ENCODE measurements at regions not wholly inside any gene's neighbourhood (a gene's known extent, or its start where the extent isn't known, plus 50 kb on each side); places are given as distances from the start of the nearest gene placed in this dataset.

DNA sequence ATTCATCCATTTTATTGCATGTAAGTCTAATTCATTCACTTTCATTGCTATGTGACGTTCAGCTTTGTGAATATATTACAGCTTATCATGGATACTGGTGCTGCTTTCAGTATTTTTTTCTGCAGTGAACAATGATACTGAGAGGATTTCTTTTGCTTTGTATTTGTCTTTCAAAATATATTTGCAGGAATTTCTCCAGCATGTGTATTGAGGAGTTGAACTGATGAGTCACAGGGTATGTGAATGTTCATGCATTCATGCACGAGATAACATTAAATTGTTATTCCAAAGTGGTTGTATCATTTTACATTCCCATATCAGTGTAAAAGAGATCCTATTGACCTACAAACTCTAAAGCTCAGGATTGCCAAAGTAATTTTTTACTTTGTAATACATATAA lies 283.8 kb upstream of the ARSJ start:
- CTCF ChIA-PET (ENCODE audit: partially characterized antibody) = interaction anchor here (0.7 to 1.2 kb wide), 4 partner anchors 10 to 716 kb away, joined by 3 to 5 read pairs (median 4); no protein-coding TSS in a partner anchor
- H3K4me2 ChIP-seq (ENCODE audit: insufficient read depth in 1 of 2, low read depth in 2 of 2, low read length in 2 of 2) = no peak overlapping the region

More for the DNA sequence above, 283.8 kb upstream of the ARSJ start:
- no peak overlapping the region for H2AK5ac ChIP-seq (ENCODE audit: low read depth, low read length)
- no peak overlapping the region for H3K9ac ChIP-seq (replicated peaks in 1 of 4; ENCODE audit: extremely low read depth in 1 of 4, low read depth in 3 of 4, low read length in 3 of 4)
- H4K91ac ChIP-seq (replicated peaks; ENCODE audit: insufficient read length, low read length) = no peak overlapping the region
- H3K4me1 ChIP-seq (replicated peaks in 1 of 4; ENCODE audit: control insufficient read depth in 3 of 4, insufficient read depth in 4 of 4, low read length in 3 of 4) = no peaks in the 10 kb centered on the region
- POLR2A ChIA-PET (ENCODE audit: partially characterized antibody) = no interaction called here
- H4K8ac ChIP-seq (ENCODE audit: extremely low read depth, insufficient read depth, low read length) = no peak overlapping the region
- no peak for FAIRE-seq
- H2BK15ac ChIP-seq (ENCODE audit: low read length) = no peak overlapping the region
- 92% methylated on average over 2 of the region's 2 CpGs; no CpG with 5 or more reads in 1 of the 2 experiments for WGBS, 2 experiments (ENCODE audit: extremely low coverage in 1 of 2, insufficient coverage in 1 of 2, insufficient read length in 1 of 2, insufficient replicate concordance in 2 of 2, low coverage in 1 of 2, low lambda C conversion rate in 2 of 2, missing lambda C conversion rate in 1 of 2)
- TF ChIP-seq MAX (IDR thresholded peaks at IDR 0.05) = no peak
- H3K9me3 ChIP-seq (ENCODE audit: insufficient read depth in 2 of 2, low read depth in 1 of 2, low read length in 1 of 2) = no peaks in the 10 kb centered on the region
- no peak overlapping the region for H3K4me3 ChIP-seq (ENCODE audit: extremely low read depth in 1 of 4, insufficient read depth in 2 of 4, low read depth in 3 of 4, low read length in 4 of 4)
- H3K79me2 ChIP-seq (ENCODE audit: control insufficient read depth in 1 of 2, insufficient read depth in 2 of 2, low read length in 2 of 2) = no peaks in the 10 kb centered on the region
- no peak overlapping the region for H3K4ac ChIP-seq (replicated peaks; ENCODE audit: insufficient read length, low read depth, low read length)
- no peak overlapping the region for H3K27ac ChIP-seq (ENCODE audit: low read depth, low read length)
- no peak overlapping the region for H4K5ac ChIP-seq (ENCODE audit: insufficient read length, low read depth, low read length)
- H3K14ac ChIP-seq (ENCODE audit: insufficient read length) = no peak overlapping the region
- H3K18ac ChIP-seq (ENCODE audit: extremely low read depth, low read length) = no peak overlapping the region
- no peak for DNase-seq (ENCODE audit: low read depth in 1 of 2, low spot score in 2 of 2)
- no peaks in the 10 kb centered on the region for H3K23me2 ChIP-seq (ENCODE audit: low read depth, low read length)
- no peaks in the 10 kb centered on the region for H3K27me3 ChIP-seq (replicated peaks in 1 of 4; ENCODE audit: control insufficient read depth in 3 of 4, extremely low read depth in 1 of 4, insufficient read depth in 3 of 4, low read length in 3 of 4)
- H3K36me3 ChIP-seq (ENCODE audit: control insufficient read depth in 2 of 4, insufficient read depth in 4 of 4, low read length in 3 of 4) = no peaks in the 10 kb centered on the region
- no peak overlapping the region for H2BK5ac ChIP-seq (ENCODE audit: low read depth, low read length)
- no peaks in the 10 kb centered on the region for H4K20me1 ChIP-seq (replicated peaks in 1 of 2; ENCODE audit: control insufficient read depth in 1 of 2, insufficient read depth in 2 of 2, low read length in 2 of 2)
- no peak overlapping the region for H2BK120ac ChIP-seq (replicated peaks; ENCODE audit: low read depth, low read length)
- no peak overlapping the region for H3K23ac ChIP-seq (ENCODE audit: insufficient read length)
- H2BK20ac ChIP-seq (ENCODE audit: low read length) = no peak overlapping the region
- H3K56ac ChIP-seq (replicated peaks; ENCODE audit: insufficient read length, low read depth, low read length) = no peak overlapping the region
- no peak overlapping the region for H2AFZ ChIP-seq (ENCODE audit: low read length)
- H2BK12ac ChIP-seq (ENCODE audit: low read depth, low read length) = no peak overlapping the region
- no peaks in the 10 kb centered on the region for H3K79me1 ChIP-seq (ENCODE audit: low read depth, low read length)

All from H1 (cell line).